ENCODE measurements at regions not wholly inside any gene's neighbourhood (a gene's known extent, or its start where the extent isn't known, plus 50 kb on each side); places are given as distances from the start of the nearest gene placed in this dataset.

DNA sequence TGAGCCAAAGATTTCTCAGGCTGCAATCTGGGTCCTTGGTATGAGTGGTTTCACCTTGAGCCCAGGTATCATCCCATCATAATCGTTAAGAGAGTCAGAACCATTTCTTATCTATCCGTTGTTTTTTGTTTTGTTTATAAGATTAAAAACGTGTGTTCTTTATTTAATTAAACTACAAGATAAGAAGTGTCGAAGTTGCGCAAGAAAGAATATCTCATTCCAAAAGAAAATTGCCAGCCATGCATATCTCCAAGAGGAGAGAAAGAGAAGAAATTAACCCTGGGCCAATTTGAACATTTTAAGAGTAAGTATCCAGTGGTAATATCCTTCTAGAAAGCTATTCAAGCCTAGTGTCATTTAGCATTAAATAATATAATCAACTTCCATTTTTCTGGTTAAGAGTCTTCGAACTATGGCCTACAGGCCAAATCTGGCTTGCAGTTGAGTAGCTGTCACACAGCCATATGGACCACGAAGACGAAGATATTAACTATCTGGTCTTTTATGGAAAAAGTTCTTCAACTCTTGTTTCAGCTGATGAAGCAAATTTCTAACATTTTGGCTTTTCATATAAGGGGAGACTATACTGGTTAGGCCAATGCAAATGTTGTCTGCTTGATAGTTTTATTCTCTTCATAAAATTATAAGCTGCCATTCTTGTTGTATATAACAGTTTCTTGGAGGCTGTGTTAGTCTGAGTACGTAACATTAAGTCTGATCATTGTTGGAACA lies 576.4 kb downstream of the REEP3 start:
- TF ChIP-seq ZNF274 (IDR thresholded peaks at IDR 0.05; ENCODE audit: low read depth, low read length) (no peak), SUZ12 (IDR thresholded peaks at IDR 0.05; ENCODE audit: extremely low read depth, insufficient read depth, insufficient read length) (no peak), YY1 (IDR thresholded peaks at IDR 0.05; ENCODE audit: insufficient read depth, insufficient read length) (no peak)

Measured in NT2/D1 (cell line).